ENCODE measurements at regions not wholly inside any gene's neighbourhood (a gene's known extent, or its start where the extent isn't known, plus 50 kb on each side); places are given as distances from the start of the nearest gene placed in this dataset.

DNA sequence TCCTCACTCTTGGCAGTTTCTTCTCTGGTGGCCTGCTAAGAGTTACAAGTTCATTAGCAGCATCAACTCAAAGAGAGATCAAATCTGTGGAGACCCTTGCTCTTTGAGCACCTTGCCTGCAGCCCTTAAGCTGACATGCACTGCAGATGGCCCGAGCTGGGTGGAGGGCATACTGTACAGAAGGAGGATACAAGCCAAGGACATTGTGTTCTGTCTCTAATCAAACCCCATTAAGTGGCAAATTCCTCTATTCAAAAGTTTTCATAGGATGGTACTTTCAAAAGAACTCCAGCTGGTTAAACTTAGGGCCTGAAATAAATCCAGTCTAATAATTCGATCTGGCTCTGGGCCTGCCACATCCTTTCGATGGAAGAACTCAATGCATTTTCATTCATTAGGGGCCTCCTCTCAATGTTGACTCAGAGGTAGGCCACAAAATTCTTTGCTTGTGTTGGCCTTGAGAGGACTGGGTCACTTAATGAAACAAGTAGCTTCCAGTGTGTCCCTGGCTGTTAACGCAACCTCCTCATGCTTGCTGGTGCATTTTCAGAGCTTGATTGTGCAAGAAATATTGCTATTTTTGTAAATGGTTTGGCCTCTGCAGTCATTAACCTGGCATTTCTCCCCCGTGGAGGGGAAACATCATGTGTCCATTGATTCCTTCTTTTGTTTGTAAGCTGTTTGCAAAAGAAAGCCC is 318.2 kb downstream of the NUAK1 start:
- DNase-seq, result no peak

DNA sequence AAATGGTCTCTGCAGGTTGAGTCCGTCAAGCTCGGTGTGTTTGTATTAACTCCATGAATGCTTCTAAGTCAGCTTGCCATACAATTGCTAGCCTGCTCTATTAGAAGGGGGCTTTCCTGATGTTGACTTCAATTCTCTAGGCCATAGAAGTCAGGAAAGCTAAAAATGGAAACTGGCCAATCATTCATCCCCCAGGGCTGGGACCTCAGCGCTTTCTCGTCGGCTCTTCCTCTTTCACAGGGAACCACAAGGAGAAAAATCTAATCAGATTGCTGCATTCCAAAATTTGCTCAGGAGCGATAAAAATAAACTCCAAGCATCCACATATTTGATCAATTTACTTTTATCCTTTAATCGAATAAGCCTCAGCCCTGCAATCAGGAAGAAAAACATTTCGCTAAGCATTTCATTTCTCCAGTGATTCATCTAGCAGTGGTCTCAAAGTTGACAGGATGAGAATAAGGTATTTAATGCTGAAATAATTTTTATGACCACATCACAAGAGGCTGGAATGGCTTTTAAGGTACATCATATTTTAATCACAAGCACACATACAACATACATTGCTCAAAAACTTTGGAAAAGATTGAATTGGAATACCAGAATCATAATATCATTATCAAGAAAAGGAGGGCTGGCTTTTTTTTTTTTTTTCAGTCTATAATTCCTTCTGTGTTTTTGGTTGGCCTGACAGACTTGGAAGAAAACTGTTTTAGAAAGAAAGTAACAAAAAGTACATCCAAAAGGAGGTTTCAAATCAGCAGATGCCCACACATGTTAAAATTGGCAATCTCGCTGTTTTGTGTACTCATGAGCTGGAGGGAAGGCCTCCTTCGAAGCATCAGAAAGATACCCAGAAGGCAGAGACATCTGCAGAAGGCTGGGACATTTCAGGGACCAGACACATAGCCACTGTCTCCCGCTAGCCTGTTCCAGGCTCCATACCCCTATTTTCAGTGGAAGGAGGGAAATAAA is 316.3 kb downstream of the NUAK1 start:
- no peak for DNase-seq

DNA sequence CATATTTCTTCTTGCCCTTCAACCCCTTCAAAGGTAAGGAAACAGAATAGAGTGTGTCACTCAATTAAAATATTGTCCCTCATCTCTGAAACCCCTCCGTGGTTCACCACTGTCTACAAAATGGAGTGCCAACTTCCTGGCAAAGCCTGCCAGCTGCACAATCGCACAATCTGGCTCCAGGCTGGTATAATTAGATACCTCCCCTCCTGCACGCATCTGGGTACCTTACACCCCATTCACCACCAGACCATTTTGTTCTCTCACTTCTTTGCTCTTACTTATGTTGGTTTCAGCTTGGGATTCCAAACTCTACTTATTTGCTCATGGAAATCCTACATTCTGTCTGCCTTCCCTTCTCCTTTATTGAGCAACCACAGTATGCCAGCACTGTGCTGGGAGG is 314.9 kb downstream of the NUAK1 start:
- no peak for DNase-seq

DNA sequence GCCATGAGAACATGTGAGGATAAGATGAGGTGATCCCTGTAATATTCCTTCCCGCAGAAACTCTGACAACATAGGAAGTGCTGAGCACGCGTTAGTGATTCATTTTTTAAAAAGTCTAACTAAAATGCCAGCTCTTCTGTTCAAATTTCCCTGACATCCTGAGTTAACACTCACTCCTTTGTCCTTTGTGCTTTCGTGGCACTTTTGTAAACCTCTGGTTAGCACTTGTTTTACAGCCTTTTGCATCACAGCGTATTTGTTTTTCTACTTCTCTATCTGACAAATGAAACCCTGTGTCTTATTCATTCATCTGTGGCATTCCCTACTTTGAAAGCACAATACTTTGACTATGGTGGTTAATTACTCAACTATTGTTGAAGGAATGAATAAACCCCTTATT is 313.6 kb downstream of the NUAK1 start:
- no peak for DNase-seq

DNA sequence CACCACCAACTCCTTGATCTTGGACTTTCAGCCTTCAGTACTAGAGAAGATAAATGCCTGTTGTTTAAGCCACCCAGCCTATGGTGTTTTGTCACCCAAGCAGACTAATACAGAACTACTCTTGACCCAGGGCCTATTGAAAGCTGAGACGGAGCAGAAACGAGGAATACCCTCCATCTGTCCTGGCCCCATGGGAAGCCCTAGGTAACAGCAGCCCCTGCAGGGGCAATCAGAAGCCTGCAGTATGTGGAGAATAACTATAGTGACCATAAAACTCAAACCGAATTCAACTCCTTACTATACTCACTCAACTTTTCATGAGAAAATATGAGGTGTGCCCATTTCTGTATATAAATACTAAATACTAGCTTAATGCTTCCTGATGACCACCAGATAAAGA is 307.4 kb downstream of the NUAK1 start:
- DNase-seq, result no peak

DNA sequence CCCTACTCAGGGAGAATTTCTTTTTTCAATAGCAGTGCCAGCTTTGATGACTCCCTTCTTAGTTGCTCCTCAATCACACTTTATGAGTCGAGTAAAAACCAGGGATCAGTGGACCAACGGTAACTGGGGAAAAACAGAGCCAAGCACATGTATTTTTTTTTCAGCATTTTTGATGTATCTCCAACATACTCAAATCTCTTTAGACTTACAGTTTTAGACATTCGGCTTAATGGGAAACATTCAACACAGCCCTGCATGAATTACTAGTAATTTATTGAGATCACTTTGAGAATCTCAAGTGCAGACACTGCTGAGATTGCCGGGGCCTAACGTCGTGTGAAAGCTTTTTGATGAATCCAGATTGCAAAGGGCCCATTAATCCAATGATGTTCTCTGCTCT is 306.7 kb downstream of the NUAK1 start:
- DNase-seq, result no peak

DNA sequence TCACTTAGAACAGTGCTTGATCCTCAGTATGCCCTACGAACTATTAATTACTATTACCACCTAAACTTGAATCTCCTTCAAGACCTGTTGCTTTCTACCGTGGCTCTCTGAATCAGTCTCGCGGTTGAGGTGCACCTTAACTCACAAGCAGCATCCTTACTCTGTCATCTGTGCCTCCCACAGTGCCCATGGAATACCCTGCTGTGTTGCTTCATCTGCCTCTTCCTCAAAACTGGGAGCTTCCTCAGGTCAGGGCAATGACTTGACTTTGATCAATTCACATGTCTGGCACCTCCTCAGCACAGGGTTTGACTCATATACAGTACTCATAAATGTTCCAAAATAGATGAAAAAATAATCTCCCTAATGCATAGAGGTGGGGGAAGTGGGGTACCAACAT is 305.9 kb downstream of the NUAK1 start:
- DNase-seq, result no peak

DNA sequence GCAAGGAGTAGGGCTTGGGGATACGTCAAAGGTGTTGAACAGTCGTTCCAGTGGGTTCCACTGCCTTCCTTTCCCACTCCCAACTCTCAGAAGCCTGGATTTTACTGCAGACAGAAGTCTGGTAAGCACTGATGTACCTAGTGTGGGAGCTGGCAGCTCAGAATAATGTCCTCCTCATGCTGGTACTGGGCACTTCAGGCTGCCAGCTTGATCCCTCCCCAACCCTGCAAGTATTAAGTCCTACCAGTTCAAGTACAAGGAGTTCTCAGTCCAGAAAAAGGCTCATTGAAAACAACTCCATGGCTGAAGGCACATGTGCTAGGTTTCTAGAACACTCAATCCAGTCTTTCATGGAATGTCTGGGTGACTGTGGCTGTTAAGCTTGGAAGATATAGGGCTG is 304.3 kb downstream of the NUAK1 start:
- no peak for DNase-seq

DNA sequence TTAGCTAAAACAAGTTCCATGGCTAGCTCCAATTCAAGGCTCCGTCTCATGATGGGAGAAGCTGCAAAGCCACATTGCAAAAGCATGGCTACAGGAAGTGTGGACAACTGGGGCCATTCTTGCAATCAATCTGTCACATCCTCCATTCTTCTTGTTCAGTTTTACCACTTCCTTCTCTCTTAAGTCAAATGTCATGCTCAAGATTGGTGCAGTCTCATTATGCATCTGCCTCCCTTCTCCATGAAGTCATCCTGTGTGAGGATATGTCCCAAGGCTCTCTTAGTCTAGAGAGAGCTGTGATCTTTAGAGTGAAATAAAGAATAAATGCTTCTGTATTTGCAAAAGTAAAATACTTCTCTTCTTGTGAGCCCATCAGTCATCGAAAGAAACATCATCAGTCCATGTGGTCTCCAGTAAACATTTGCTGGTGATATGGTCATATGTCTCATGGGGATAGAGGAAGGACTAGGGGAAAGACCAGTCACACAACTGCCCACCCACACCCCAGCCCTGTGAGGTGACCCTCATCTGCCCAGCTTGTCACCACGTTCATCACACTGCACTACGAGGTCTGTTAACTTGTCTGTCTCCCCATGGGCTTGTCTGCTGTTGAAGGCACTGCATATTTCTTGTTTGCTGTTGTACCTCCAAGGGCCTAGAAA is 303.0 kb downstream of the NUAK1 start:
- DNase-seq, result no peak

DNA sequence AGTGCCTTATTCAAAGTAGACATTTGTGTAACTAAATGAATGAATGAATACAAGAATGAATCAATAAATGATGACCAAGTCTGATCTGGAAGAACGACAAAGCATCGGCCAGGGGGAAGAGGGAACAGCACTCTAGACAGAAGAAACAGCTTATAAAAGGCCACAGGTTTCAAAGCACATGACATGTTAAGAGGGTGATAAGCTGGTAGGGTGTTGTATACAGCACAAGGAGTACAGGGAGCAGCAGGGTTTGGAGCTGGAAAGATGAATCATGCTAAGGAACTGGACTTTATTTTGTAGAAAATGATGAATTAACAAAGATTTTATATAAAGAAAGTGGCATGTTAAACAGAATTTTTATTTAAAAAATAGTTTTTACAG is 302.5 kb downstream of the NUAK1 start:
- no peak for DNase-seq

DNA sequence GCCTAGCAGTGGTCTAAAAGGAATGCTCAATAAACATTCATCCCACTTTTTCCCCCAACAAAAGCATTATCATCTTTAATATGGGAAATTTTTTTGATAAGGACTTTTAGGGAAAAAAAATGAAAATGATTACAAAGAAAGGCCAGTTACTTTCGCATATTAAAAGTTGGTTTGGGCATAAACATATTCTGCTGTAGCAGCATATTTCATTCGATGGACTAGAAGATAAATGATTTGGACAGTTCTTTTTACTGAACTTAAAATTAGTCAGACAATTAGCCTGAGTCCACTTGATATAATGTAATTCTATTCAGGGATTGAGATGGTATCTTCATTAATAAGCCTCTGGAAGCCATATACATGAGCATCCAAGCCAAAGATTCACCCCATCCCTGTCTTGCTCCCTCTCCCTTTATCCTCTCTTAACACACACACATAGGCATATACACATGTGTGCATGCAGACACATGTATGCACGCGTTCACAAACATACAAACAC is 299.1 kb downstream of the NUAK1 start:
- DNase-seq, result no peak

DNA sequence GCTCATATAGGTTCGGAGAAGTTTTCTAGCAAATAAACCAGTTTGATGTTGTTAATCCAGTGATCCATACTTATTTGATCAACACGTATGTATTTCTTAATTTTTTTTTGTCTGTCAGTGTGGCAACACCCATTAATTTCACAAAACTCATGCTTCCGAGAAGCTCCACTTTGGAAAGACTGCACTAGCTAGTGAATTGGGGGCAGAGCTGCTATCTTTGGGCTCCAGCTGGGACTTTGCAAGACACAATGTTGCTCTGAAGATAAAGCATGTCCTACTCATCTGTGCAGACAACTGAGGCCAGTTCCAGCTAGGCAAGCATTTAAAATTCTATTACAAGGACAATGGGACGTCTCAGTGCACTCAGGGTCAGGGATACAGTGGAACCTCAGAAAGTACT is 298.4 kb downstream of the NUAK1 start:
- no peak for DNase-seq

DNA sequence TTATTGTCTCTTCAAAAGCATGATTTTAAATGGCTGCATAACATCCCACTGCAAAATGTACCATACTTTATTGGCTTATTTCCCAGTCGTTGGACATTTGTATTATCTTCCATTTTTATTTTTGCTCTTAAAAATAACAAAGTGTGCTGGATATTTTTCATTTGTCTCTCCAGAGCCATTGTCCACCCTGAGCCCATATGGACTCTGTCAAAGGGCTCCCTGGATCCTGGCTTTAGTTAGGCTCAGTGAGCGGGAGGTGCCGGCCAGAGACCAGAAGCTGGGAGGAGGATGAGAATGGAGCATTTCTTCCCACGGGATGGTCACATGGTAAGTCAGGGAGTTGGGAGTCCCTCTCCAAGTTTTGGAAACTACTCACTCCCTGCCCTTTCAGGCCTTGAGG is 296.9 kb downstream of the NUAK1 start:
- no peak for DNase-seq

DNA sequence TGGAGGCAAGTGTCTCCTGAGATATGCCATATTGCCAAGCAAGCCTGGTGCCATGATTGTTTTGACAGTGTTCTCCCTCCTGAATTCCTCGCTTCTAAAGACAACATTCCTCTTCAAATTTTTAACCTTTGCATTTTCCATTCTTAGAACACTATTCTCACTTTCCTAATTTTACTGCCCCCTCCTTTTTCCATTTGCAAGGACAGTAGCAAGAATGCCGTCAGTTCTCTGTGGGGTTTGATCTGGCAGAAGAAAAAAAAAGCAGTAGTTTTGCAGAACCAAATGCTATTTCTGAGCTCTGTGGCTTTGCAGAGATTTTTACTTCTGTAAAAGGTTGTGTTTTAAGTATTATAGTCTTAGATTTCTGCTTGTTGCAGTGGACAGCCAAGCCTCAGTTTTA is 295.2 kb downstream of the NUAK1 start:
- DNase-seq, result no peak

DNA sequence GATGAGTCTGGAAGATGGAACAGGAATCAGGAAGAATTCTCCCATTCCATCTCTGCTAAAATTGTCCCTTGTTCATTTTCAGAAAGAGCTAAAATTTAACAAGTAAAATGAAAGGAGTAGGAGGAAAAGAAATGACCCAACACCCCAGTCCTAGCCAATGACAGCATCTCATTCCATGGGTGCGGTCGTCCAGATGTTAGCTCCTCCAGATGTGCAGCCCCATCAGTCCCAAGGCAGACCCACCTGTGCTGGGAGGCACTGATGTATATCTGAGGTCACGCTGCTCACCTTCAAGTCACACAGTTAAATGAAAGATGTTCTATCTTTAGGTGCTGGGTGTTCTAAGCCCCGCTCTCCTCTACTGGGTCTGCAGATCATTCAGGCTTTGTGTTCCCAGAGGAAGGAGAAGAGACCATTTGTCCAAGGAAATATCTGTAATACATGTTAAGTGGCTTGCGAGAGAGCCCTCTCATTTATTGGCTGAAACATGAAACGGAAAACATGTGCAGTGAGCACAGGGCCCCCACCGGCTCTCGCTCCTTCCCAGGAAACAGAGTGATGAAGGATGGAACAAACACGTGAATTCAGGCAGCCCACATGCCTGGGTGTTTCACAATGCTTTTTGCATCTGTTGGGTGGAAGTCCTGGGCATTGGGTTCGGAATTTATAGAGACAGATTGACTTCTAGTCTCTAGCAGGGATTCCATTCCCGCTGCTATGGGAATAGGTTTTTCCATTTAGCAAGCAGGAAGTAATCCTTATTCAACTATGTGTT is 294.6 kb downstream of the NUAK1 start:
- peak in 1 of 3 experiments; percentile 22 for DNase-seq

DNA sequence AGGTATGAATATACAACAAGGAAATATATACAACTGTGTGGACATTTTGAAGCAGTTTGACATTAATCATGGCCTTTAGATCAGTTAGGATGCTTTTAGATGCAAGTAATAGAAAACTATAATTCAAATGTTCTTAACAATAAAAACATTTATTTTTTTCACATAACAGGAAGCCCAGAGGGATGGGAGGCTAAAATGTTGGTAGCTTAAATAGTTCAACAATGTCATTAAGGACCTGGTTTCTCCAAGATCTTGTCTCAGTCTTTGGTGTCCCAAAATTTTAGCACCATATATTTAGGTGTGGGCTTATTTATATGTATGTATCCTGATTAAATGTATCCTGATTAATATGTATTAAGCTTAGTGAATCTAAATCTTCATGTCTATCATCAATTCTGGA is 292.4 kb downstream of the NUAK1 start:
- DNase-seq, result no peak

DNA sequence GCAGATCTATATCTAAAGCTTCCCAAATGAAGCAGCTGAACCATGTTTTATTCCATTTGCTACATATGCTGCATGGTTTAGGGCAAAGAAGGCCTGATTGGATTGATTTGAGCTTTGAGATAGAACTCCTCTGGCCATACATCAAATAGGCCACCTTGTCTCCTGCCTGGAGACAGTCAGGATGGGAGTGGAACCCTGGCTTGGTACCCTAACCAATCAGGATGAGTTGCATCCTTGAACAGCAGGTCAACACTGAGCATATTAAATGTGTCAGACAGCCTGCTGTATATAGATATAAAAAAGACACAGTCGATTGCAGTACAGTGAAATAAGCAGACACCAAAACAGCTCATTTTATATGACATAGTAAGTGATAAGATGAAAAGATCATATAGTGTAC is 291.7 kb downstream of the NUAK1 start:
- no peak for DNase-seq

DNA sequence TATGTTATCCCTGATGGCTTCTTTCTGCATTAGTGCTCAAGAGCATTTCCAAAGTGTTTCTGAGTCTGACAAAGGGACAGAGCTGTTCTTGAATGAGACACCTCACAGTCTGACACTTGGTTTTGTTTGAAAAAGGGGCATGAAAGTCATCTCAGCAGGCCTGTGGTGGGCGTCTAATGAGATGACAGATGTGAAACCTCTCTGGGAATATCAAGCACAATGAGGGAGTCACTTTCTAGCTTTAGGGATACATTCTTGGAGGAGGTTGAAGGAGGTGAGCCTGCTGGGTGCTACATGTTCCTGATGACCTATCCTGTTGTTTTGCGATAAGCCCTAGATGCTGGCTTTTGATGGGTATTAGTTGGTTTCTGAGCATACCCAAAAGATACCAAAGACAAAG is 290.5 kb downstream of the NUAK1 start:
- no peak for DNase-seq

DNA sequence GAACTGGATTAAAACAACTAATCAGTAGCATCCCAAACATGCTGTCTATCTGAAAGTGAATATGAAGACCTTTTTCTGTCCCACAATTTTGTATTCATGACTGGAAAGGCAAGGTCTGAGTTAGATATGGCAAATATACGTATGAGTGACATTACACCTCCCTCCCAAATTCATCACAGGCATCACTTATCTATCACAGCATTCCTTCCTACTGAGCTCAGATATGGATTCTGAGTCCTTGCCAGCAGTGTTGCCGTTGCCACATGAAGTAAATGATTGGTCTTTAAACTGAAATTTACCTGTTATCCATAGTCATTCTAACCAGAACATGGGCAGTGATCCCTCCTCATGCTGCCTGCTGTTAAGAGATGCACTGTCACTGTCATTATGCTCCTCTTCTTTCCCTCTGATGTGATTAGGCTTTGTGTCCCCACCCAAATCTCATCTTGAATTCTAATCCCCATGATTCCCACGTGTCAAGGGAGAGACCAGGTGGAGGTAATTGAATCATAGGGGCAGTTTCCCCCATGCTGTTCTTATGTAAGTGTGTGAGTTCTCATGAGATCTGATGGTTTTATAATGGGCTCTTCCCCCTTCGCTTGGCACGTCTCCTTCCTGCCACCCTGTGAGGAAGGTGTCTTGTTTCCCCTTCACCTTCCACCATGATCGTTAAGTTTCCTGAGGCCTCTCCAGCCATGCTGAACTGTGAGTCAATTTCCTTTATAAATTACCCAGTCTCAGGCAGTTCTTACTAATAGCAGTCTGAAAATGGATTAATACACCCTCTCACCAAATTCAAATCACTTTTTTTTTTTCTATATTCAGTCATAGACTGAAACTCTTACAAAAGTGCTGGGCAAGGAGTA is 288.4 kb downstream of the NUAK1 start:
- no peak for DNase-seq

DNA sequence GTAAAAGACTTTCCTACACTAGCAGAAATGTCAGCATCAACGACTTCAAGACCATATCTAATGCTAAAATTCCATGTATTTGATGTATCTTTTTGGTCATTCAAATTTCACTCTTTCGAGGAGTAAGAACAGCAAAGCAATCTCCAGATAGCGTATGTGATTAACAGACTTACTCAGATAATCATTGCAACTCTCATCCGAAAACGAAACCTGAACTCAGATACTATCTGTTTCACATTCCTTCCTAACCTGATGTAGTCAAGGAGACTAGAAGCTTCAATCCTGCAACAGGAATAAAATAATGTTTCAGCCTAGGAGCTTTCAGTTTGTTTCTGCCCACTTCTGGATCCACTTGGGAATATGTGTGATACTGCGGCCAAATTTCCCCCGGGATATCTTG is 286.3 kb downstream of the NUAK1 start:
- DNase-seq, result no peak

DNA sequence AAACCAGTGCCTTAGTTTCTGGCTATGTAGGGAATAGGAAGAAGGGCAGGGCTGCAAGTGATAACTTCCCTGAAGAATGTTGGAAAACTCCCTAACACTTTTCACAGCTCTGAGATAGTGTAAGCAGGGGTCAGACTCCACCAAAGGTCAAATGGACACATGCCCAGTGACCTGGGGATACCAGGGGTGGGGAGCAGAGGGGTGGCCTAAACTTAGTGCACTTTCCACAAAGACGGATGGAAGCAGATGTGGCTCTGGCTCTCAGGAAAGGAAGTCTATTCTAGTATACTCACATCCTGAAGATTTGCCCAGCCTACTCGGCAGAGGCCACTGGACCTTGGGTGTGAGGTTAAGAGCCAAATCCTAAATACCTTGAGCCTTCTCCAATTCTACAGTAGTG is 285.8 kb downstream of the NUAK1 start:
- no peak for DNase-seq

DNA sequence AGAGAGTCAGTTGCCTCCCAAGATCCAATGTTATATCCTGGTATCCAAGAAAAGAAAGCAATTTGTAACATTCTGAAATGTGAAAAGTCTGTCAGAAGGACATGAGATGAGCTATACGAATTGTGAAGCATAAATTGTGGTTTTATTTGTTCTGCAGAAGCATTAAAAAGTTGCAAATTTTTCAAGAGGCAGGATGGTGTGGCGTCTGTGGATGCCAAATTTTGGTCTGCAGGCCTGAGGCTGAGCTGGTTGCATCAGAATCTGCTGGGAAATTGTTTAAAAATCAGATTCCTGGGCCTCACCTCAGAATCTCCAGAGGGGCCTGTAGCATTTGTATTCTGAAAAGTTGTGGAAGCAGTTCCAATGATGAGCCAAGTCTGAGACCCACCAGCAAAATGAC is 284.7 kb downstream of the NUAK1 start:
- no peak for DNase-seq
